H9 (cell line): ENCODE measurements at regions not wholly inside any gene's neighbourhood (a gene's known extent, or its start where the extent isn't known, plus 50 kb on each side); places are given as distances from the start of the nearest gene placed in this dataset.

Experiments
- DNase-seq: peaks from one replicate; pipeline ENCODE4 v3.0.0-alpha.2; 2017
- H2AFZ ChIP-seq: one replicate; pipeline ENCODE4 v1.6.1; 2013; ENCODE audit warnings: mild to moderate bottlenecking, low read length, control low read depth, moderate library complexity
- H2AK5ac ChIP-seq: 2 replicates; pipeline ENCODE4 v1.6.1; 2013; ENCODE audit warnings: low read length, control low read depth, mixed read lengths; ENCODE audit not compliant: insufficient read length
- H2BK120ac ChIP-seq: one replicate; pipeline ENCODE4 v1.6.1; 2013; ENCODE audit warnings: low read depth, mild to moderate bottlenecking, low read length, control low read depth, inconsistent platforms; ENCODE audit not compliant: poor library complexity, severe bottlenecking
- H2BK12ac ChIP-seq: 2 replicates; pipeline ENCODE4 v1.6.1; 2013; ENCODE audit warnings: low read length, control low read depth, mixed read lengths, low read depth; ENCODE audit not compliant: insufficient read length
- H2BK15ac ChIP-seq: 2 replicates; pipeline ENCODE4 v1.6.1; 2013; ENCODE audit warnings: low read depth, low read length, control low read depth
- H2BK20ac ChIP-seq: one replicate; pipeline ENCODE4 v1.6.1; 2013; ENCODE audit warnings: low read depth, mild to moderate bottlenecking, low read length, control low read depth, inconsistent platforms; ENCODE audit not compliant: poor library complexity, severe bottlenecking
- H2BK5ac ChIP-seq: 2 replicates; pipeline ENCODE4 v1.6.1; 2013; ENCODE audit warnings: low read length, control low read depth, mixed read lengths; ENCODE audit not compliant: insufficient read length
- H3K14ac ChIP-seq: 2 replicates; pipeline ENCODE4 v1.6.1; 2013; ENCODE audit warnings: low read length, control low read depth; ENCODE audit not compliant: insufficient read depth
- H3K18ac ChIP-seq: 2 replicates; pipeline ENCODE4 v1.6.1; 2013; ENCODE audit warnings: low read depth, mild to moderate bottlenecking, mixed read lengths, low read length, control low read depth; ENCODE audit not compliant: insufficient read length
- H3K23ac ChIP-seq: 2 replicates; pipeline ENCODE4 v1.6.1; 2013; ENCODE audit warnings: low read length, control low read depth, mixed read lengths, low read depth; ENCODE audit not compliant: insufficient read length
- H3K23me2 ChIP-seq: 2 replicates; pipeline ENCODE4 v1.6.1; 2013; ENCODE audit warnings: low read depth, mild to moderate bottlenecking, mixed read lengths, low read length, control low read depth; ENCODE audit not compliant: insufficient read length, poor library complexity, severe bottlenecking
- H3K27ac ChIP-seq: 2 replicates; pipeline ENCODE4 v1.5.1; 2013; ENCODE audit warnings: low read length, control low read depth, mixed read lengths, low read depth; ENCODE audit not compliant: insufficient read length
- H3K27me3 ChIP-seq: 2 replicates; pipeline ENCODE4 v1.6.1; 2013; ENCODE audit warnings: low read length, control low read depth, inconsistent platforms; ENCODE audit not compliant: insufficient read depth
- H3K4ac ChIP-seq: 2 replicates; pipeline ENCODE4 v1.6.1; 2013; ENCODE audit warnings: low read depth, mild to moderate bottlenecking, control low read depth, inconsistent platforms, low read length, moderate library complexity
- H3K4me1 ChIP-seq: 2 replicates; pipeline ENCODE4 v1.6.1; 2013; ENCODE audit warnings: low read length, control low read depth, inconsistent platforms; ENCODE audit not compliant: insufficient read depth
- H3K4me2 ChIP-seq: 2 replicates; pipeline ENCODE4 v1.6.1; 2013; ENCODE audit warnings: low read length, control low read depth, mixed read lengths; ENCODE audit not compliant: insufficient read length, insufficient read depth
- H3K56ac ChIP-seq: 2 replicates; pipeline ENCODE4 v1.6.1; 2013; ENCODE audit warnings: low read depth, mild to moderate bottlenecking, mixed read lengths, low read length, control low read depth; ENCODE audit not compliant: insufficient read length
- H3K79me1 ChIP-seq: 2 replicates; pipeline ENCODE4 v1.6.1; 2013; ENCODE audit warnings: low read depth, mild to moderate bottlenecking, moderate library complexity, low read length, control low read depth, inconsistent platforms; ENCODE audit not compliant: insufficient read depth, poor library complexity, severe bottlenecking
- H3K79me2 ChIP-seq: 2 replicates; pipeline ENCODE4 v1.6.1; 2013; ENCODE audit warnings: low read length, control low read depth, inconsistent platforms; ENCODE audit not compliant: insufficient read depth
- H3K9ac ChIP-seq: 2 replicates; pipeline ENCODE4 v1.6.1; 2013; ENCODE audit warnings: low read length, control low read depth, mixed read lengths; ENCODE audit not compliant: insufficient read length; ENCODE audit errors: extremely low read depth
- H3K9me3 ChIP-seq: one replicate; pipeline ENCODE4 v1.6.1; 2013; ENCODE audit warnings: low read depth, low read length, inconsistent platforms; ENCODE audit not compliant: control insufficient read depth
- H3T11ph ChIP-seq: one replicate; pipeline ENCODE4 v1.6.1; 2013; ENCODE audit warnings: mild to moderate bottlenecking, low read length, control low read depth, inconsistent platforms
- H4K20me1 ChIP-seq: one replicate; pipeline ENCODE4 v1.6.1; 2013; ENCODE audit not compliant: control insufficient read depth, insufficient read length, insufficient read depth
- H4K5ac ChIP-seq: 2 replicates; pipeline ENCODE4 v1.6.1; 2013; ENCODE audit warnings: low read depth, mild to moderate bottlenecking, mixed read lengths, low read length, control low read depth; ENCODE audit not compliant: insufficient read length
- H4K8ac ChIP-seq: replicated peaks from 2 replicates; pipeline ENCODE4 v1.6.1; 2013; ENCODE audit warnings: low read length, control low read depth, mixed read lengths, low read depth; ENCODE audit not compliant: insufficient read length
- H4K91ac ChIP-seq: 2 replicates; pipeline ENCODE4 v1.6.1; 2013; ENCODE audit warnings: low read depth, mild to moderate bottlenecking, moderate library complexity, mixed read lengths, low read length, control low read depth; ENCODE audit not compliant: insufficient read length
- H3K27ac Mint-ChIP-seq, 3 experiments: 2 replicates in 2 of 3; 3 replicates in 1 of 3; pipeline ENCODE4 v1.8.0; 2020 to 2021; ENCODE audit warnings: mixed read lengths in 3 of 3, mild to moderate bottlenecking in 1 of 3, moderate library complexity in 1 of 3
- H3K27me3 Mint-ChIP-seq: 2 replicates; pipeline ENCODE4 v1.8.0; 2021; ENCODE audit warnings: low read depth, mild to moderate bottlenecking, moderate library complexity, mixed read lengths
- H3K36me3 Mint-ChIP-seq, 3 experiments: 2 replicates in 2 of 3; 3 replicates in 1 of 3; pipeline ENCODE4 v1.8.0; 2020 to 2021; ENCODE audit warnings: low read depth in 3 of 3, mixed read lengths in 3 of 3; ENCODE audit not compliant: insufficient read depth in 1 of 3
- H3K4me1 Mint-ChIP-seq, 2 experiments: 2 replicates each; pipeline ENCODE4 v1.8.0; 2020; ENCODE audit warnings: mixed read lengths in 2 of 2
- H3K4me3 Mint-ChIP-seq, 2 experiments: 2 replicates in 1 of 2; 3 replicates in 1 of 2; pipeline ENCODE4 v1.8.0; 2020 to 2021; ENCODE audit warnings: mild to moderate bottlenecking in 2 of 2, mixed read lengths in 2 of 2, moderate library complexity in 1 of 2
- H3K9me3 Mint-ChIP-seq, 2 experiments: 2 replicates in 1 of 2; 3 replicates in 1 of 2; pipeline ENCODE4 v1.8.0; 2020; ENCODE audit warnings: mild to moderate bottlenecking in 2 of 2, mixed read lengths in 2 of 2, moderate library complexity in 1 of 2
- CTCF ChIP-seq: fragments of 200-600 bp; sonication (generic); conservative IDR thresholded peaks from 3 replicates; pipeline ENCODE4 v1.8.0; 2021; ENCODE audit warnings: antibody characterized with exemption, mild to moderate bottlenecking
- WGBS: extraction: QIAGEN DNeasy Blood & Tissue Kit; methylation state at CpG from one replicate; pipeline ENCODE4 v1.1.7; 2013; ENCODE audit warnings: missing lambda C conversion rate, low lambda C conversion rate, mixed read lengths; ENCODE audit not compliant: insufficient read length; ENCODE audit errors: extremely low coverage; 5-methylcytosine and 5-hydroxymethylcytosine counted together

- Histone ChIP-seq H3K18ac (no peak overlapping the region), H3K14ac (no peak overlapping the region), H3K79me1 (no peaks in the 10 kb centered on the region), H3K4me2 (no peak overlapping the region), H2BK12ac (no peak overlapping the region), H2BK20ac (no peak overlapping the region), H3K27ac (no peak overlapping the region), H4K8ac (no peak overlapping the region), H3K4me1 (no peaks in the 10 kb centered on the region), H3K23me2 (no peaks in the 10 kb centered on the region), H3K23ac (no peak overlapping the region), H3K9ac (no peak overlapping the region), H3K4ac (no peak overlapping the region), H2BK15ac (no peak overlapping the region), H3K79me2 (no peaks in the 10 kb centered on the region), H2AFZ (no peak overlapping the region), H2AK5ac (no peak overlapping the region), H4K5ac (no peak overlapping the region), H4K20me1 (no peaks in the 10 kb centered on the region), H3K56ac (no peak overlapping the region), H4K91ac (no peak overlapping the region), H3K27me3 (no peaks in the 10 kb centered on the region), H3T11ph (no peak overlapping the region), H2BK5ac (no peak overlapping the region), H2BK120ac (no peak overlapping the region), H3K9me3 (no peaks in the 10 kb centered on the region)
- Mint-ChIP-seq H3K27me3 (no peaks in the 10 kb centered on the region), H3K36me3 (no peaks in the 10 kb centered on the region), H3K27ac (no peak overlapping the region), H3K4me1 (no peaks in the 10 kb centered on the region), H3K4me3 (no peak overlapping the region), H3K9me3 (no peaks in the 10 kb centered on the region; a peak in 1 of 5 replicates)
- WGBS, result no CpG with 5 or more reads among the region's 7 CpGs
- no peak for TF ChIP-seq CTCF
- DNase-seq, result no peak
These were observed 656.0 kb upstream of the CELF4 start for GRCh38 chr18:38221476-38222100.
